Natural killer cell (primary cell): ENCODE measurements at regions not wholly inside any gene's neighbourhood (a gene's known extent, or its start where the extent isn't known, plus 50 kb on each side); places are given as distances from the start of the nearest gene placed in this dataset.

ENCODE experiments used
- ATAC-seq, 3 donors: fragments of 150-1000 bp in 2 of 3; fragments of 200-7000 bp in 1 of 3; cut with Tn5 transposase; 1 replicate in 1 of 3; 2 replicates in 2 of 3; pipeline ENCODE4 v1.10.0; 2021; ENCODE audit warnings: mild to moderate bottlenecking in 2 of 3, moderate library complexity in 2 of 3
- DNase-seq, 2 donors: peaks; one replicate each; pipeline versions ENCODE4 v3.0.0 to v3.0.0-alpha.2; 2013 to 2021; ENCODE audit warnings: mixed read lengths in 1 of 2
- H3K27ac ChIP-seq: one replicate; pipeline ENCODE4 v1.5.1; 2013; ENCODE audit warnings: mild to moderate bottlenecking, low read length
- H3K27me3 ChIP-seq: one replicate; pipeline ENCODE4 v1.6.1; 2013; ENCODE audit warnings: low read length; ENCODE audit not compliant: control insufficient read depth, insufficient read depth
- H3K36me3 ChIP-seq: one replicate; pipeline ENCODE4 v1.6.1; 2013; ENCODE audit warnings: low read length; ENCODE audit not compliant: control insufficient read depth, insufficient read depth
- H3K4me1 ChIP-seq: one replicate; pipeline ENCODE4 v1.6.1; 2013; ENCODE audit warnings: low read length; ENCODE audit not compliant: control insufficient read depth, insufficient read depth
- H3K4me3 ChIP-seq: one replicate; pipeline ENCODE4 v1.5.1; 2013; ENCODE audit warnings: low read length
- H3K9me3 ChIP-seq: one replicate; pipeline ENCODE4 v1.6.1; 2013; ENCODE audit warnings: low read length; ENCODE audit not compliant: control insufficient read depth, insufficient read depth
- H3K27ac Mint-ChIP-seq, 2 donors: one replicate each; pipeline ENCODE4 v1.8.0; 2022; ENCODE audit warnings: mild to moderate bottlenecking in 2 of 2, mixed read lengths in 2 of 2, moderate library complexity in 1 of 2
- H3K27me3 Mint-ChIP-seq, 2 donors: one replicate each; pipeline ENCODE4 v1.8.0; 2022; ENCODE audit warnings: low read depth in 2 of 2, mixed read lengths in 2 of 2
- H3K36me3 Mint-ChIP-seq: one replicate; pipeline ENCODE4 v1.8.0; 2022; ENCODE audit warnings: mixed read lengths
- H3K4me1 Mint-ChIP-seq, 2 donors: one replicate each; pipeline ENCODE4 v1.8.0; 2022; ENCODE audit warnings: mixed read lengths in 2 of 2
- H3K4me3 Mint-ChIP-seq: one replicate; pipeline ENCODE4 v1.8.0; 2022; ENCODE audit warnings: mild to moderate bottlenecking, moderate library complexity, mixed read lengths
- H3K9me3 Mint-ChIP-seq, 2 donors: one replicate each; pipeline ENCODE4 v1.8.0; 2022; ENCODE audit warnings: mixed read lengths in 2 of 2
- WGBS: methylation state at CpG from one replicate; pipeline ENCODE4 v1.1.7; 2013; ENCODE audit warnings: missing lambda C conversion rate; ENCODE audit not compliant: insufficient coverage; 5-methylcytosine and 5-hydroxymethylcytosine counted together
- intact Hi-C: fragments of 100-400 bp; cut with micrococcal nuclease; formaldehyde crosslinking; loops from one replicate; pipeline ENCODE4 v1.14.2; 2022
- TF ChIP-seq, protein P1 (sequence below): fragments of 200-600 bp; IDR thresholded peaks from one replicate; pipeline ENCODE4 v1.8.0; 2022; ENCODE audit warnings: antibody characterized with exemption

DNA sequence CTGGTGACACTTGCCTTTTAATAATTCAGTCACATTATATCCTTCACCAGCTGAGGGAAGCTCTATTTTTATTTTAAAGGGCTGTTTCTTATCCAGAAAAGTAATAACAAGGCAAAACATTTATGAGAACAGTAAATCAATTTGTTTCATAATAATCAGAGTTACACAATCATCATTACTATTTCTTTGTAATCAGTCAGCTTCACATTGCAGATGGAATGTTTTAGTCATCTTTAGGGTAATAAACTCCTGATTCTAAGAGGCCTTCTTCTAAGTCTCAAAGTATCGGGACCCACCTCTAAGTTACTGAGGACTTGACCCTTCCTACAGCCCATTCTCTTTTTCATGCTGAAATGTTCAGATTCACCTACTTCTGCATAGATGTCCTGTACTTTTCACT is 298.3 kb upstream of the TGFBR2 start:
- H3K27me3 ChIP-seq, result no peaks in the 10 kb centered on the region
- ATAC-seq (no peak), DNase-seq (no peak)
- WGBS, result 94% methylated on average over 1 of the region's 1 CpG
- no peaks in the 10 kb centered on the region for H3K4me1 Mint-ChIP-seq
- H3K4me1 ChIP-seq, result no peaks in the 10 kb centered on the region
- H3K36me3 ChIP-seq, result no peaks in the 10 kb centered on the region
- H3K27ac ChIP-seq, result no peak overlapping the region
- TF ChIP-seq, protein P1, sequence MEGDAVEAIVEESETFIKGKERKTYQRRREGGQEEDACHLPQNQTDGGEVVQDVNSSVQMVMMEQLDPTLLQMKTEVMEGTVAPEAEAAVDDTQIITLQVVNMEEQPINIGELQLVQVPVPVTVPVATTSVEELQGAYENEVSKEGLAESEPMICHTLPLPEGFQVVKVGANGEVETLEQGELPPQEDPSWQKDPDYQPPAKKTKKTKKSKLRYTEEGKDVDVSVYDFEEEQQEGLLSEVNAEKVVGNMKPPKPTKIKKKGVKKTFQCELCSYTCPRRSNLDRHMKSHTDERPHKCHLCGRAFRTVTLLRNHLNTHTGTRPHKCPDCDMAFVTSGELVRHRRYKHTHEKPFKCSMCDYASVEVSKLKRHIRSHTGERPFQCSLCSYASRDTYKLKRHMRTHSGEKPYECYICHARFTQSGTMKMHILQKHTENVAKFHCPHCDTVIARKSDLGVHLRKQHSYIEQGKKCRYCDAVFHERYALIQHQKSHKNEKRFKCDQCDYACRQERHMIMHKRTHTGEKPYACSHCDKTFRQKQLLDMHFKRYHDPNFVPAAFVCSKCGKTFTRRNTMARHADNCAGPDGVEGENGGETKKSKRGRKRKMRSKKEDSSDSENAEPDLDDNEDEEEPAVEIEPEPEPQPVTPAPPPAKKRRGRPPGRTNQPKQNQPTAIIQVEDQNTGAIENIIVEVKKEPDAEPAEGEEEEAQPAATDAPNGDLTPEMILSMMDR, result no peak
- no peaks in the 10 kb centered on the region for H3K9me3 ChIP-seq
- no peak overlapping the region for H3K27ac Mint-ChIP-seq
- intact Hi-C loops, result no loop called here
- no peaks in the 10 kb centered on the region for H3K9me3 Mint-ChIP-seq
- H3K36me3 Mint-ChIP-seq, result no peaks in the 10 kb centered on the region
- no peak overlapping the region for H3K4me3 ChIP-seq
- no peak overlapping the region for H3K4me3 Mint-ChIP-seq
- peaks cover 0 to 6% of the 10 kb centered on the region in 2 donors for H3K27me3 Mint-ChIP-seq

DNA sequence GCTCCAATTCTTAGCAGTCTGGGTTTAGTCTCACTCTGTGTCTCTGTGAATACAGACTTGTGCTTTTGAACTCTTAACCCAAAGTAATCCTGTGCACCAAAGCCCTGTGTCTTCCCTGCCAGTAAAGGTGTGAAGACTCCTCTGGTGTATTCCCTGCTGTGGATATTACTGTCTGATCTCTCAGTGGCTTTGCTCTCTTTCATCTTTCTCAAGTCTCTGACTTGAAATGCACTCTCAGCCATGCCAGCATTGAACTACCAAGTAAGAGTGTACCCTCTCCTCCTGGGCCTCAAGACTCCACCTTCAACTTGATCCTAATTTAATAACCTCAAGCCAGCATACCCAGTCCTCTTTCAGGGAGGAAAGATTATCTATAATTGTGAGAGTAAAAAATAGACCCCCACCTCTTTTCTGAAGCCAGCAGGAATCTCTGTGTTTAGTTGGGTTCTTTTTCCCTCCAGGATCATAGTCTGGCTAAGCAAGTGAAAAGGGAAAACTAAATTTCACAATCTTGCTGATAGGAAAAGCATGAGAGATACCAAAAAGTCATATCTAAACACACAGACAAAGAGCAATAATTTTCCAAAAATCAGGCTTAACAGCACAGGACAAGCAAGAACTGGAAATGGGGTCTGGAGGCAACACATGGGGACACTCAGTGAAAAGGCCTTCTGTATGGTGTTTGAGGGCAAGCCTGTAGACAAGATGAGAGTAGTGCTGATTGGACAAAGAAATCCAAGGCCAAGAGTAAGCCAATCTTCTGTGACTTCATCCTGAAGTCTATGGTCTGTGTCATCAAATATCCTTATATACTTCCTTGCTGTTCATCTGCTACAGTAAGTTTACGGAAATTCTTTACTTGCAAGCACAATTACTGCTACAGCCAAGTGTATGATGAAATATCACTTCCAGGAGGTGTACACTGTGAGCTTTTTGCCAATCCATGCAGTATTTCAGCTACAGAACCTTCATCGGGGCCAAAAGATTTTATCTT is 296.1 kb upstream of the TGFBR2 start:
- no peak for DNase-seq
- Mint-ChIP-seq H3K36me3 (no peaks in the 10 kb centered on the region), H3K4me3 (no peak overlapping the region), H3K4me1 (no peaks in the 10 kb centered on the region), H3K27me3 (peaks cover 0 to 6% of the 10 kb centered on the region in 2 donors), H3K9me3 (no peaks in the 10 kb centered on the region), H3K27ac (no peak overlapping the region)
- intact Hi-C loops, result no loop called here
- Histone ChIP-seq H3K27me3 (no peaks in the 10 kb centered on the region), H3K36me3 (no peaks in the 10 kb centered on the region), H3K9me3 (no peaks in the 10 kb centered on the region), H3K4me1 (no peaks in the 10 kb centered on the region), H3K27ac (no peak overlapping the region), H3K4me3 (no peak overlapping the region)
- no peak for ATAC-seq
- WGBS, result 100% methylated on average over 2 of the region's 2 CpGs
- TF ChIP-seq, protein P1, result no peak

DNA sequence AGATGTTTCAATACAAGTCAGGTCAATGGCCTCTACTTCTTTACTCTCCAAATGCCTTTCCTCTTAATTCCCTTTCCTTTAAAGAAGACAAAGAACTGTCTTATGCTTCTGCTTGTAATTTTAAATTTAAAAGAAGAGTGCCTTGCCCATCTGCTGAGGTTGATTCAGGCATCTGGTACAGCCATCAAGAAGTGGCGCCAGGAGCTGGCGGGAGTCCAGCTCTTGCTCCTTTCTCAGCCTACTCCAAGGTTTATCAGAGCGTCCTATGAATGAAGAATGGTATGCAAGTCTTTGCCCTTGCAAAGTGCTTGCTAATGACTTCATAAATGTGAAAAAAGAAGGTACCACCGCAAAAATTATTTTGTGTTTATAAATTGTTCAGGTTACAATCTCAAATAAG is 294.6 kb upstream of the TGFBR2 start:
- 97% methylated on average over 4 of the region's 4 CpGs for WGBS
- H3K9me3 Mint-ChIP-seq, result no peaks in the 10 kb centered on the region
- intact Hi-C loops, result no loop called here

More for the DNA sequence above, 294.6 kb upstream of the TGFBR2 start:
- Mint-ChIP-seq H3K27me3 (no peaks in the 10 kb centered on the region), H3K27ac (no peak overlapping the region), H3K4me1 (no peaks in the 10 kb centered on the region), H3K36me3 (no peaks in the 10 kb centered on the region), H3K4me3 (no peak overlapping the region)
- Histone ChIP-seq H3K9me3 (no peaks in the 10 kb centered on the region), H3K36me3 (no peaks in the 10 kb centered on the region), H3K4me3 (no peak overlapping the region), H3K4me1 (no peaks in the 10 kb centered on the region), H3K27me3 (no peaks in the 10 kb centered on the region), H3K27ac (no peak overlapping the region)
- no peak for ATAC-seq
- TF ChIP-seq, protein P1, result no peak
- DNase-seq, result no peak
